Neural progenitor cell (in vitro differentiated cells): ENCODE measurements at regions not wholly inside any gene's neighbourhood (a gene's known extent, or its start where the extent isn't known, plus 50 kb on each side); places are given as distances from the start of the nearest gene placed in this dataset.

Source experiments
- DNase-seq: peaks from one replicate; pipeline ENCODE4 v3.0.0-alpha.2; 2016; ENCODE audit warnings: low spot score
- H2AFZ ChIP-seq: fragments of 200-600 bp; sonication (generic); replicated peaks from 2 replicates; pipeline ENCODE4 v1.6.1; 2016; ENCODE audit warnings: antibody characterized with exemption
- H3F3A ChIP-seq: fragments of 200-600 bp; sonication (generic); 2 replicates; pipeline ENCODE4 v1.6.1; 2016; ENCODE audit warnings: antibody characterized with exemption, low read depth
- H3K27ac ChIP-seq: fragments of 200-600 bp; sonication (generic); 2 replicates; pipeline ENCODE4 v1.5.1; 2016; ENCODE audit warnings: mild to moderate bottlenecking
- H3K27me3 ChIP-seq: fragments of 200-600 bp; sonication (generic); 2 replicates; pipeline ENCODE4 v1.6.1; 2016; ENCODE audit warnings: mild to moderate bottlenecking, moderate library complexity
- H3K36me3 ChIP-seq: fragments of 200-600 bp; sonication (generic); 2 replicates; pipeline ENCODE4 v1.5.1; 2016
- H3K4me1 ChIP-seq: fragments of 200-600 bp; sonication (generic); 2 replicates; pipeline ENCODE4 v1.6.1; 2016; ENCODE audit warnings: mixed run types
- H3K4me2 ChIP-seq: fragments of 200-600 bp; sonication (generic); 2 replicates; pipeline ENCODE4 v1.6.1; 2016
- H3K4me3 ChIP-seq: fragments of 200-600 bp; sonication (generic); 2 replicates; pipeline ENCODE4 v1.5.1; 2016
- H3K79me2 ChIP-seq: fragments of 200-600 bp; sonication (generic); 2 replicates; pipeline ENCODE4 v1.6.1; 2016; ENCODE audit warnings: low read depth
- H3K9ac ChIP-seq: fragments of 200-600 bp; sonication (generic); 2 replicates; pipeline ENCODE4 v1.6.1; 2016
- H3K9me3 ChIP-seq: fragments of 200-600 bp; sonication (generic); 2 replicates; pipeline ENCODE4 v1.5.1; 2016; ENCODE audit warnings: low read depth
- H4K20me1 ChIP-seq: fragments of 200-600 bp; sonication (generic); 2 replicates; pipeline ENCODE4 v1.6.1; 2016; ENCODE audit warnings: low read depth
- H3K27ac Mint-ChIP-seq: 3 replicates; pipeline ENCODE4 v1.8.0; 2021; ENCODE audit warnings: mixed read lengths
- H3K27me3 Mint-ChIP-seq: 2 replicates; pipeline ENCODE4 v1.8.0; 2022; ENCODE audit warnings: low read depth, mild to moderate bottlenecking, inconsistent platforms, moderate library complexity, mixed read lengths; ENCODE audit not compliant: insufficient read depth
- H3K36me3 Mint-ChIP-seq: 3 replicates; pipeline ENCODE4 v1.8.0; 2021; ENCODE audit warnings: mixed read lengths
- H3K4me1 Mint-ChIP-seq: 3 replicates; pipeline ENCODE4 v1.8.0; 2021; ENCODE audit warnings: mixed read lengths
- H3K4me3 Mint-ChIP-seq: 3 replicates; pipeline ENCODE4 v1.8.0; 2021; ENCODE audit warnings: mild to moderate bottlenecking, moderate library complexity, mixed read lengths
- H3K9me3 Mint-ChIP-seq: 3 replicates; pipeline ENCODE4 v1.8.0; 2020; ENCODE audit warnings: mixed read lengths
- CTCF ChIP-seq: fragments of 200-600 bp; sonication (generic); IDR thresholded peaks from 2 replicates; pipeline ENCODE4 v1.5.1; 2017; ENCODE audit warnings: antibody characterized with exemption, mild to moderate bottlenecking
- EZH2 ChIP-seq: fragments of 200-600 bp; sonication (generic); IDR thresholded peaks from 2 replicates; pipeline ENCODE4 v1.6.1; 2017; ENCODE audit warnings: antibody characterized with exemption, mild to moderate bottlenecking, moderate library complexity
- EZH2phosphoT487 ChIP-seq: fragments of 200-600 bp; sonication (generic); IDR thresholded peaks from 2 replicates; pipeline ENCODE4 v1.6.1; 2017; ENCODE audit warnings: antibody characterized with exemption

- Histone ChIP-seq H3K9ac (no peak overlapping the region), H4K20me1 (no peaks in the 10 kb centered on the region), H3K4me3 (no peak overlapping the region), H3K9me3 (no peaks in the 10 kb centered on the region), H3F3A (no peaks in the 10 kb centered on the region), H2AFZ (no peak overlapping the region), H3K36me3 (no peaks in the 10 kb centered on the region), H3K27me3 (no peaks in the 10 kb centered on the region), H3K79me2 (no peaks in the 10 kb centered on the region), H3K27ac (no peak overlapping the region), H3K4me2 (no peak overlapping the region), H3K4me1 (no peaks in the 10 kb centered on the region)
- TF ChIP-seq EZH2phosphoT487 = no peak
- no peak for TF ChIP-seq CTCF
- no peak for TF ChIP-seq EZH2
- Mint-ChIP-seq H3K36me3 (no peaks in the 10 kb centered on the region), H3K27me3 (peaks cover 6% of the 10 kb centered on the region), H3K9me3 (no peaks in the 10 kb centered on the region), H3K27ac (no peak overlapping the region), H3K4me3 (no peak overlapping the region), H3K4me1 (peaks cover 6% of the 10 kb centered on the region)
- DNase-seq = no peak
Measured at GRCh38 chr6:170111141-170111664, 179.7 kb downstream of the DLL1 start.

- Mint-ChIP-seq H3K4me3 (no peak overlapping the region), H3K27ac (no peak overlapping the region), H3K36me3 (no peaks in the 10 kb centered on the region), H3K9me3 (no peaks in the 10 kb centered on the region), H3K27me3 (peaks cover 8% of the 10 kb centered on the region), H3K4me1 (peaks cover 6% of the 10 kb centered on the region)
- no peak for DNase-seq
- Histone ChIP-seq H3K27me3 (no peaks in the 10 kb centered on the region), H3K36me3 (no peaks in the 10 kb centered on the region), H4K20me1 (no peaks in the 10 kb centered on the region), H2AFZ (no peak overlapping the region), H3F3A (no peaks in the 10 kb centered on the region), H3K9me3 (no peaks in the 10 kb centered on the region), H3K79me2 (no peaks in the 10 kb centered on the region), H3K9ac (no peak overlapping the region), H3K27ac (no peak overlapping the region), H3K4me1 (no peaks in the 10 kb centered on the region), H3K4me3 (no peak overlapping the region), H3K4me2 (no peak overlapping the region)
- TF ChIP-seq EZH2 (no peak), CTCF (no peak), EZH2phosphoT487 (no peak)
Measured at GRCh38 chr6:170110201-170111140, 180.4 kb downstream of the DLL1 start.

- Histone ChIP-seq H3K27ac (no peak overlapping the region), H3K9ac (no peak overlapping the region), H3K9me3 (no peaks in the 10 kb centered on the region), H3K36me3 (no peaks in the 10 kb centered on the region), H4K20me1 (no peaks in the 10 kb centered on the region), H3K27me3 (no peaks in the 10 kb centered on the region), H3K79me2 (no peaks in the 10 kb centered on the region), H3K4me1 (no peaks in the 10 kb centered on the region), H3K4me3 (no peak overlapping the region), H3K4me2 (no peak overlapping the region), H2AFZ (no peak overlapping the region), H3F3A (no peaks in the 10 kb centered on the region)
- TF ChIP-seq EZH2 (no peak), CTCF (no peak), EZH2phosphoT487 (no peak)
- no peak overlapping the region for H3K27ac Mint-ChIP-seq
- peaks cover 4% of the 10 kb centered on the region for H3K9me3 Mint-ChIP-seq
- no peak overlapping the region for H3K4me3 Mint-ChIP-seq
- DNase-seq = no peak
- peaks cover 8% of the 10 kb centered on the region for H3K27me3 Mint-ChIP-seq
- H3K4me1 Mint-ChIP-seq = peaks cover 6% of the 10 kb centered on the region
- H3K36me3 Mint-ChIP-seq = no peaks in the 10 kb centered on the region
Measured at GRCh38 chr6:170108890-170109587, 181.8 kb downstream of the DLL1 start.
